Ectodermal cell (in vitro differentiated cells): ENCODE measurements at regions not wholly inside any gene's neighbourhood (a gene's known extent, or its start where the extent isn't known, plus 50 kb on each side); places are given as distances from the start of the nearest gene placed in this dataset.
"Not testable (repeated sequence)": the region's sequence is repeated elsewhere in the genome, so short reads cannot be mapped to it uniquely, and the experiment has no call there.

Source experiments
- H3K27ac ChIP-seq: 2 replicates; pipeline ENCODE4 v1.7.0; 2013; ENCODE audit warnings: mild to moderate bottlenecking, low read depth, low read length; ENCODE audit not compliant: insufficient read depth, poor library complexity, severe bottlenecking
- H3K27me3 ChIP-seq: 2 replicates; pipeline ENCODE4 v1.7.0; 2013; ENCODE audit warnings: mild to moderate bottlenecking, low read length; ENCODE audit not compliant: insufficient read depth, control insufficient read depth, poor library complexity, severe bottlenecking
- H3K36me3 ChIP-seq: one replicate; pipeline ENCODE4 v1.7.0; 2013; ENCODE audit warnings: low read length; ENCODE audit not compliant: control insufficient read depth, insufficient read depth
- H3K4me1 ChIP-seq: one replicate; pipeline ENCODE4 v1.7.0; 2013; ENCODE audit warnings: low read length; ENCODE audit not compliant: control insufficient read depth, insufficient read depth
- H3K4me3 ChIP-seq: 2 replicates; pipeline ENCODE4 v1.7.0; 2013; ENCODE audit warnings: low read depth, low read length, control low read depth; ENCODE audit not compliant: insufficient read depth
- H3K9me3 ChIP-seq: 2 replicates; pipeline ENCODE4 v1.7.0; 2013; ENCODE audit warnings: mild to moderate bottlenecking, low read length, moderate library complexity; ENCODE audit not compliant: control insufficient read depth
- WGBS, 2 experiments: methylation state at CpG; one replicate each; pipeline ENCODE4 v1.1.7; 2013; ENCODE audit warnings: missing lambda C conversion rate in 2 of 2; 5-methylcytosine and 5-hydroxymethylcytosine counted together

- no peak overlapping the region for H3K4me3 ChIP-seq
- H3K27ac ChIP-seq, result no peak overlapping the region
- no peaks in the 10 kb centered on the region for H3K36me3 ChIP-seq
- peaks cover 2% of the 10 kb centered on the region for H3K9me3 ChIP-seq
- no peaks in the 10 kb centered on the region for H3K4me1 ChIP-seq
- H3K27me3 ChIP-seq, result no peaks in the 10 kb centered on the region
These were observed 480.5 kb upstream of the HTR1E start for GRCh38 chr6:86456821-86457220.

- Histone ChIP-seq H3K27me3 (no peaks in the 10 kb centered on the region), H3K9me3 (peaks cover 2% of the 10 kb centered on the region), H3K4me3 (no peak overlapping the region), H3K27ac (no peak overlapping the region), H3K4me1 (no peaks in the 10 kb centered on the region), H3K36me3 (no peaks in the 10 kb centered on the region)
- 73 to 74% methylated on average over 1 of the region's 1 CpG for WGBS, 2 experiments
These were observed 484.1 kb upstream of the HTR1E start for GRCh38 chr6:86453232-86453631.

- peaks cover 2% of the 10 kb centered on the region for H3K9me3 ChIP-seq
- no peak overlapping the region for H3K4me3 ChIP-seq
- H3K27me3 ChIP-seq, result no peaks in the 10 kb centered on the region
- WGBS, 2 experiments, result 89 to 90% methylated on average over 2 of the region's 2 CpGs
- no peaks in the 10 kb centered on the region for H3K4me1 ChIP-seq
- no peak overlapping the region for H3K27ac ChIP-seq
- H3K36me3 ChIP-seq, result no peaks in the 10 kb centered on the region
These were observed 488.9 kb upstream of the HTR1E start for GRCh38 chr6:86448398-86448797.

- Histone ChIP-seq H3K4me3 (no peak overlapping the region), H3K9me3 (no peaks in the 10 kb centered on the region), H3K27ac (no peak overlapping the region), H3K27me3 (no peaks in the 10 kb centered on the region), H3K36me3 (no peaks in the 10 kb centered on the region), H3K4me1 (no peaks in the 10 kb centered on the region)
These were observed 496.7 kb upstream of the HTR1E start for GRCh38 chr6:86440608-86441007.

GRCh38 chr6:86423571-86423970, 513.8 kb upstream of the HTR1E start:
- no peak overlapping the region for H3K4me3 ChIP-seq
- H3K36me3 ChIP-seq, result no peaks in the 10 kb centered on the region
- 89 to 97% methylated on average over 1 of the region's 1 CpG for WGBS, 2 experiments
- H3K9me3 ChIP-seq, result no peaks in the 10 kb centered on the region
- H3K27ac ChIP-seq, result no peak overlapping the region
- H3K4me1 ChIP-seq, result no peaks in the 10 kb centered on the region
- no peaks in the 10 kb centered on the region for H3K27me3 ChIP-seq

GRCh38 chr6:86412057-86412456, 525.3 kb upstream of the HTR1E start:
- Histone ChIP-seq H3K4me3 (no peak overlapping the region), H3K9me3 (no peaks in the 10 kb centered on the region), H3K27ac (no peak overlapping the region), H3K36me3 (no peaks in the 10 kb centered on the region), H3K4me1 (no peaks in the 10 kb centered on the region), H3K27me3 (no peaks in the 10 kb centered on the region)
- WGBS, 2 experiments, result 91 to 93% methylated on average over 2 of the region's 2 CpGs

GRCh38 chr6:86407128-86407527, 530.2 kb upstream of the HTR1E start:
- no peaks in the 10 kb centered on the region for H3K9me3 ChIP-seq
- H3K4me1 ChIP-seq, result no peaks in the 10 kb centered on the region
- H3K27me3 ChIP-seq, result no peaks in the 10 kb centered on the region
- H3K36me3 ChIP-seq, result no peaks in the 10 kb centered on the region
- H3K4me3 ChIP-seq, result no peak overlapping the region
- 91 to 96% methylated on average over 2 of the region's 2 CpGs for WGBS, 2 experiments
- H3K27ac ChIP-seq, result no peak overlapping the region

- not testable (repeated sequence) for H3K36me3 ChIP-seq, H3K9me3 ChIP-seq, H3K4me3 ChIP-seq, H3K27me3 ChIP-seq, H3K27ac ChIP-seq, H3K4me1 ChIP-seq
- WGBS, 2 experiments, result 91 to 94% methylated on average over 3 of the region's 3 CpGs
These were observed 544.5 kb upstream of the HTR1E start for GRCh38 chr6:86392850-86393249.

GRCh38 chr6:86380571-86381125, 556.7 kb upstream of the HTR1E start:
- H3K9me3 ChIP-seq, result no peaks in the 10 kb centered on the region
- 91% methylated on average over 3 of the region's 3 CpGs for WGBS, 2 experiments
- no peak overlapping the region for H3K4me3 ChIP-seq

GRCh38 chr6:86357877-86358276, 579.5 kb upstream of the HTR1E start:
- Histone ChIP-seq H3K27me3 (no peaks in the 10 kb centered on the region), H3K4me3 (no peak overlapping the region), H3K27ac (no peak overlapping the region), H3K36me3 (no peaks in the 10 kb centered on the region), H3K4me1 (no peaks in the 10 kb centered on the region), H3K9me3 (no peaks in the 10 kb centered on the region)
- 84 to 88% methylated on average over 4 of the region's 4 CpGs for WGBS, 2 experiments

More at GRCh38 chr6:86380571-86381125, 556.7 kb upstream of the HTR1E start:
- Histone ChIP-seq H3K27me3 (no peaks in the 10 kb centered on the region), H3K4me1 (no peaks in the 10 kb centered on the region), H3K36me3 (no peaks in the 10 kb centered on the region), H3K27ac (no peak overlapping the region)

GRCh38 chr6:86355271-86355670, 582.1 kb upstream of the HTR1E start:
- H3K27me3 ChIP-seq, result no peaks in the 10 kb centered on the region
- H3K4me1 ChIP-seq, result no peaks in the 10 kb centered on the region
- no peak overlapping the region for H3K4me3 ChIP-seq
- H3K36me3 ChIP-seq, result no peaks in the 10 kb centered on the region
- no peak overlapping the region for H3K27ac ChIP-seq
- H3K9me3 ChIP-seq, result no peaks in the 10 kb centered on the region
